Mesodermal cell (in vitro differentiated cells): ENCODE measurements at regions not wholly inside any gene's neighbourhood (a gene's known extent, or its start where the extent isn't known, plus 50 kb on each side); places are given as distances from the start of the nearest gene placed in this dataset.

Source experiments
- H3K27ac ChIP-seq: 2 replicates; pipeline ENCODE4 v1.7.0; 2013; ENCODE audit warnings: mild to moderate bottlenecking, low read depth, low read length, moderate library complexity; ENCODE audit not compliant: severe bottlenecking
- H3K36me3 ChIP-seq: 2 replicates; pipeline ENCODE4 v1.7.1; 2013; ENCODE audit warnings: mild to moderate bottlenecking, low read length, moderate library complexity; ENCODE audit not compliant: control insufficient read depth, insufficient read depth
- H3K4me1 ChIP-seq: one replicate; pipeline ENCODE4 v1.7.1; 2013; ENCODE audit warnings: mild to moderate bottlenecking, low read length; ENCODE audit not compliant: insufficient read depth, control insufficient read depth, poor library complexity, severe bottlenecking
- H3K4me3 ChIP-seq: 2 replicates; pipeline ENCODE4 v1.7.0; 2013; ENCODE audit warnings: low read length, control low read depth, mild to moderate bottlenecking; ENCODE audit not compliant: insufficient read depth, poor library complexity, severe bottlenecking; ENCODE audit errors: extremely low read depth
- H3K9me3 ChIP-seq: 2 replicates; pipeline ENCODE4 v1.7.1; 2013; ENCODE audit warnings: mild to moderate bottlenecking, low read length, moderate library complexity; ENCODE audit not compliant: control insufficient read depth
- WGBS, 2 experiments: methylation state at CpG; one replicate each; pipeline ENCODE4 v1.1.5; 2013; ENCODE audit warnings: missing lambda C conversion rate in 2 of 2; ENCODE audit not compliant: insufficient coverage in 2 of 2; 5-methylcytosine and 5-hydroxymethylcytosine counted together

DNA sequence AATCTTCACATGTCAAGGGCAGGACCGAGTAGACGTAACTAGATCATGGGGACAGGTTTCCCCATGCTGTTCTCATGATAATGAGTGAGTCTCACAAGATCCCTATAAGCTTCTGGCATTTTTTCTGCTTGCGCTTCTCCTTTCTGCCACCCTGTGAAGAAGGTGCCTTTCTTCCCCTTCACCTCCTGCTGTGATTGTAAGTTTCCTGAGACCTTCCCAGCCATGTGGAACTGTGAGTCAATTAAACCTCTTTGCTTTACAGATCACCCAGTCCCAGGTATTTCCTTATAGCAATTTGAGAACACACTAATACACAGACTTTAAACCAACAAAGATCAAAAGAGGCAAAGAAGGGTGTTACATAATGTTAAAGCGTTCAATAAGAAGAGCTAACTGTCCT is 156.6 kb upstream of the UBE2E2 start:
- Histone ChIP-seq H3K4me1 (no peaks in the 10 kb centered on the region), H3K36me3 (no peaks in the 10 kb centered on the region), H3K9me3 (no peaks in the 10 kb centered on the region), H3K4me3 (no peak overlapping the region), H3K27ac (no peak overlapping the region)
- WGBS, 2 experiments: 88 to 100% methylated on average over 2 to 3 of the region's 4 CpGs

DNA sequence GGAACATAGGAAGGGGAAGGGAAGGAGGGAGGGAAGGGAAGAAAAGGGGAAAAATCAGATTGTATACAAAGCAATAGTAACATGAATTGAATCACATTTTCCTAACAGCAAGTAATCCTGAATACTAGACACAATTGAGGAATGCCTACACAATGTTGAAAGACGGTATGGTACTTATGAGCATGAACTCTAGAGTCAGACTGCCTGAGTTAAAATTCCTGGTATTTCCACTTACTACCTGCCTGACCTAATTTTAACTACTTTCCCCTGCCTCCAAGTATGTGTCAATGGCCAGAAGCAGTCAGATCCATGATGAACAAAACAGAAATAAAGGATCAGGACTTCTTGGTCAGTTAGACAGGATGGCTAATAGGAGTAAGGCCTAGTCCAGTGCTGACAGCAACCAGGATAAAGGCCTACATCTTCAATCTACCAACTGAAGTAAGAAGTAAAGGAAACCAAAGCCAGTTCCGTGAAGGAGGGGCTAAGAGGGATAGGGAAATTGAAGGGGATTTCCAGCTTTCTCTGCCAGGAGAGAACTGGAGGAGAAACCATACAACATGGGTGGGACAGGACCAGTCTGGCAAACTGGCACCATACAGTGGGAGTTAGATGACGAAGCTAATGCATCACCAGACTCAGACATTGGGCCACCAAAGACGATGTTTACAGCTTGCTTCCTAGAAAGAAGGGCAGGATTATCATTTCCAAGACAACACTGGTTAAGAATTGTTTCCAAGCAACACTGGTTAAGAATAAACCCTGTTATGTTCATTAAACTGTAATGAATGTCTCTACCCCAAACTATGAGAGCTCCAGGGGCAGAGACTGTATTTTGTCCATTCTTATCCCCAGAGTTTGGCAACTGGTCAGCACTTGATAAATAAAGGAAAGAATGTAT is 151.6 kb upstream of the UBE2E2 start:
- no peak overlapping the region for H3K27ac ChIP-seq
- 65 to 91% methylated on average over 2 to 3 of the region's 4 CpGs for WGBS, 2 experiments
- H3K4me3 ChIP-seq: no peak overlapping the region

DNA sequence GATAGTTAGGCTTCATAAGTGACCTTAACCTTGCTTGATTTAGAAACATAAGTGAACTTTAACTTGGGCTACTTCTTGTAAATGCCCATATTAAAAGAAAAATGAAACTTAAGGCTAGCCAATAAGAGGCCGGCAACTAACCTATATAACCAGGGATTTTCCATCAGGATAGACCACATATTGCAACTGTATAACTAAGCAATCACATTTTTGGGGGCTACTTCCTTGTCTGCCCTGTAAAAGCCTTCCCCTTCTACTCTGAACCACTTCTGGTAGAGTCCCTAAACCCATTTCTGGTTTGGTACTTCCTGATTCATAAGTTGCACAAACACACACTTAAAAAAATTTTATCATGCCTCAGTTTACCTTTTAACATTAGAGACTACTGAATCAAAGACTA is 150.9 kb upstream of the UBE2E2 start:
- no peak overlapping the region for H3K27ac ChIP-seq
- H3K9me3 ChIP-seq: no peaks in the 10 kb centered on the region
- H3K4me1 ChIP-seq: no peaks in the 10 kb centered on the region
- no peaks in the 10 kb centered on the region for H3K36me3 ChIP-seq
- H3K4me3 ChIP-seq: no peak overlapping the region
- 78% methylated on average over 1 of the region's 1 CpG; no CpG with 5 or more reads in 1 of the 2 experiments for WGBS, 2 experiments

More for the DNA sequence above, 151.6 kb upstream of the UBE2E2 start:
- H3K4me1 ChIP-seq: no peaks in the 10 kb centered on the region
- no peaks in the 10 kb centered on the region for H3K9me3 ChIP-seq
- H3K36me3 ChIP-seq: no peaks in the 10 kb centered on the region

DNA sequence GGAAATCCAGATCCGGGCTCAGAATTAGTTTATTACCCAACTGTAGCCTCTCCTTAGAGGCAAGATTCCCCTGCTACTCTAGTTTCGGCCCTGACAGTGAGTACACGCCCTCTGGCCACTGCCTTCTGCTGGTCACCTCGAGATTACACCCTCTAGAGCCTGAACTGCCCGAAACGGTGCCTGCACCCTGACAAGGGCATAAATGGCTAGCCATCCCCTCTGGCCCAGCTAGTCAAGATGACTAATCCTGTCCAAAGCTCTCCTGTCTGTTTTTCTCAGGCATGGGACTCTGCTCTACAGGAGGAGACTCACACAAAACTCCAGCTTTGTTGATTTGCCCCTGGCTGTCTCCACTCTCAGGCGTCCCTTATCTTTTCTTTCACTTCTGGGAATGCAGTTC is 150.5 kb upstream of the UBE2E2 start:
- no peak overlapping the region for H3K4me3 ChIP-seq
- WGBS, 2 experiments: 79 to 85% methylated on average over 5 to 6 of the region's 7 CpGs
- no peaks in the 10 kb centered on the region for H3K9me3 ChIP-seq
- H3K36me3 ChIP-seq: no peaks in the 10 kb centered on the region
- H3K27ac ChIP-seq: no peak overlapping the region
- H3K4me1 ChIP-seq: no peaks in the 10 kb centered on the region

DNA sequence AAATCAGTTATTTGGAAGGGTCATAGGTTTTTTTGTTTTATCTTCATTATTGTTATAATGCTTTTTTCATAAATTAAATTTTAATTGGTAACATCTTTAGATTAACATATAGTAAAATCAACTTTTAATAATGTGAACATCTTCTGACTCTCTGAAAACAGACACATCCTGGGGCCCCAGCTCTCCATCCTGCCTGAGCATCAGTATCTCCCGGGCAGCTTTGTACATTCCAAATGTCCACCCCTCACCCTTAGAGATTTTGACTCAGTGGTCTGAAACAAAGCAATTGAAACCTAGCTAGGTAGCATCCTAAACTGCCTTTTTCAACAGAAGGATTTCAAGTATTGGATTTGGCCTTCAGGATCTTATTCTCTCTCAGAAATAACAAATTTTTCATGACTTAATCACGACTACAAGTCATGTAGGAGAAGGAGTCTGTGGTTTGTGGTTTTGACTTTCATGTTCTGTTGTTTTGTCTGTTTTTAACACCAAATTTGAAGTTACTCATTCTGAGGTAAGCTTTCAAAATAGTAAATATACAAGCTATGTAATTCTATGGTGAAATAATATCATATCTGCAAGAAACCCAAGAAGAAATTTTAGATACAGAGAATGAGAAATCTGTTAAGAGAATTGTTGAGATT is 147.3 kb upstream of the UBE2E2 start:
- H3K27ac ChIP-seq: no peak overlapping the region
- H3K4me3 ChIP-seq: no peak overlapping the region
- 100% methylated on average over 1 of the region's 2 CpGs; no CpG with 5 or more reads in 1 of the 2 experiments for WGBS, 2 experiments

DNA sequence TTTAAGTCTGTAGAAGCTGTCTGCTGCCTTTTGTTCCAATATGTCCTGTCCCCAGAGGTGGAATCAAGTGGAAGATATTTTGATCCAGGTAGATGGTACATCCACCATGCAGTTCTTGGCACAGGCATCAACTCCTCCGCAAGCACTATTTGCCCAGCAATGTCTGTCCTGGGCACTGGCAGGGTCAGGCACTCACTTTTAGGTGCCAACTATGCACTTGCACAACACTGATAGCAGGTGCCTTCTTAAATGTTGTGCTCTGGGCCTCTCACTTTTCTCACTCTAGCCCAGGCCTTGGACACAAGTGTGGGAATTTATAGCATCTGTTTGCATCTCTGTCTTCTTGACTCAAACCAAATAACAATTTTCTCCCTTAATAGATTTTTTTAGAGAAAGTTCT is 140.5 kb upstream of the UBE2E2 start:
- H3K9me3 ChIP-seq: no peaks in the 10 kb centered on the region
- H3K27ac ChIP-seq: no peak overlapping the region
- no peaks in the 10 kb centered on the region for H3K4me1 ChIP-seq
- no peaks in the 10 kb centered on the region for H3K36me3 ChIP-seq
- WGBS, 2 experiments: 100% methylated on average over 1 of the region's 1 CpG
- no peak overlapping the region for H3K4me3 ChIP-seq

More for the DNA sequence above, 147.3 kb upstream of the UBE2E2 start:
- Histone ChIP-seq H3K9me3 (no peaks in the 10 kb centered on the region), H3K4me1 (no peaks in the 10 kb centered on the region), H3K36me3 (no peaks in the 10 kb centered on the region)

DNA sequence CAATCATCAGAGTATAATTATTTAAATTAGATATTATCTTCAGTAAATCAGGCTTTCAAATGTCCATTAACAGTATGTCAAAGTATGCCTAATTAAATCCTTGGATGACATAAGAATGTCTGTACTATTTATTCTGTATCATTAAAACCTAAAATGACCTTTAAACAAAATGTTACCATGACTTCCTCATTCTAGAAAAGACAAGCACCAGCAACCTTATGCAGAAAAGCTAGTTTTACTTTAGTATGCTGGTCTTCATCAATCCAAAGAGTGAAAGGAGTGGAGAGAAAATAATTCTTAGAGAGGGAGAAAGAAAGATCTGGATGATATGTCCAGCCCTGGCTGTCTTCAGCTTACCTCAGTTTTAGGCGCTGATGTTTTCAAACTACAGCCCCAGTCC is 140.1 kb upstream of the UBE2E2 start:
- Histone ChIP-seq H3K4me1 (no peaks in the 10 kb centered on the region), H3K9me3 (no peaks in the 10 kb centered on the region), H3K36me3 (no peaks in the 10 kb centered on the region), H3K27ac (no peak overlapping the region), H3K4me3 (no peak overlapping the region)
- WGBS, 2 experiments: 86 to 100% methylated on average over 1 of the region's 1 CpG

DNA sequence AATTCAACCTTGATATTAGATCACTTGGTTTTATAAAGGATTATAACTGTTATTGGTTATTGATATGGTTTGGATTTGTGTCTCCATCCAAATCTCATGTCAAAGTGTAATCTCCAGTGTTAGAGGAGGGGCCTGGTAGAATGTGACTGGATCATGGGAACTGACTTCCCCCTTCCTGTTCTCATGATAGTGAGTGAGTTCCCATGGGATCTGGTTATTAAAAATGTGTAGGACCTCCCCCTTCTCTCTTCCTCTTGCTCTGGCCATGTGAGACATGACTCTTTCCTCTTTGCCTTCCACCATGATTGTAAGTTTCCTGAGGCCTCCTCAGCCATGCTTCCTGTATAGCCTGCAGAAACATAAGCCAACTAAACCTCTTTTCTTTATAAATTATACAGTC is 136.0 kb upstream of the UBE2E2 start:
- H3K36me3 ChIP-seq: no peaks in the 10 kb centered on the region
- H3K4me1 ChIP-seq: peaks cover 6% of the 10 kb centered on the region
- H3K4me3 ChIP-seq: no peak overlapping the region
- H3K9me3 ChIP-seq: no peaks in the 10 kb centered on the region
- H3K27ac ChIP-seq: no peak overlapping the region

DNA sequence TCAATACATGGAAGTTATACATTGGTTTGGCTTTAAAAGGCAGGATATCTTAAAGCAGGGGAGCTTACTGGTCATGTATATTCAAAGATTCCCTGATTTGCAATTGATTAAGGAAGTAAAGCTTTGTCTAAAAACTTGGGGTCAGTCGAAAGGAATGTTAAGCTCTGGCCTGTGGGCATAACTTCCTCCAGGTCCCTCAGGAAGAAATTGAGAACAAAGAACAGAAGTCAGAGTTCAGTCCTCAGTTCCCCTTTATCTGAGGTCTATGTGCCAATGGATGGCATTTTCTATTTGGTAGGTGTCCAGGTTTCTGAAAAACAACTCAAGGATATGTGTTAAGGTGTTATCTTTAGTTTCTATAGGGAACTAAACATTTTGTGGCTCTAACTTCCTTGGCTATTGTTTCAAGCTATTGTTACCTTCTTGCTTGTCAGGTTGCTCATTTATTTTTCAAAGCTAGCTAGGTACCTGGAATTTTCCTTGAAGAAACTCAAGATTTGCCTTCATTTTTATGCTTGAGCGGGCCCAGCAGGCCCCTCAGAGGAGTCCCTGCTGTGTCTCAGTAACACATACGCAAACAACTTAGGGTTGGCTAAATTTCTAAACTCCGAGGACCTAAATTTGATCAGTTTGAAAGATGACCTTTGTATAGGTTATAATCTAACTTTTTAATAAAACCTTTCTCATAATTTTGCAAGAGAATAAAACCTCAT is 135.0 kb upstream of the UBE2E2 start:
- no peaks in the 10 kb centered on the region for H3K9me3 ChIP-seq
- H3K4me3 ChIP-seq: no peak overlapping the region
- 37 to 46% methylated on average over 2 of the region's 4 CpGs for WGBS, 2 experiments
- H3K4me1 ChIP-seq: peaks cover 6% of the 10 kb centered on the region
- no peak overlapping the region for H3K27ac ChIP-seq
- H3K36me3 ChIP-seq: no peaks in the 10 kb centered on the region

DNA sequence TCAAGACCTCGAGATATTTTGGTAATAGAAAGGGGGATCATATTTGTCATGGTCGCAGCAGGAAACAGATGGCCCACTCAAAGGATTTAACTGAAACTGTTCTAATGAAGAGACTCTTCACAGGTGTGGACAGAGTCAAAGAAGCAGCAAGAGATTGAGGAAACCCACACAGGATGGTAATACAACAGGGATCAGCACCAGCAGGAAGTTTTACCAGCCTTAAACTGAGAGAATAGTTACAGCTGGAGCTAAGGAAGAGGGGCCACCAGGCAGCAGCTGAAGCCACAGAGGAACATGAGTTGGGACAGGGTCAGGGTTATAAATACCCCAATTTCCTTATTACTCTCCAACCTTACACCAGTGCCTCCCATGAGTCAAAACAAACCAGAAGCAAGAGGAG is 131.8 kb upstream of the UBE2E2 start:
- Histone ChIP-seq H3K4me3 (no peak overlapping the region), H3K4me1 (peaks cover 6% of the 10 kb centered on the region), H3K36me3 (no peaks in the 10 kb centered on the region), H3K27ac (no peak overlapping the region), H3K9me3 (no peaks in the 10 kb centered on the region)
- 89% methylated on average over 1 of the region's 2 CpGs; no CpG with 5 or more reads in 1 of the 2 experiments for WGBS, 2 experiments
